Right ventricle myocardium superior (tissue), 1 donor: ENCODE measurements at regions not wholly inside any gene's neighbourhood (a gene's known extent, or its start where the extent isn't known, plus 50 kb on each side); places are given as distances from the start of the nearest gene placed in this dataset.
A peak's percentile ranks its signal among the peaks of the same experiment; 100 is the strongest.
"Not testable (repeated sequence)": the region's sequence is repeated elsewhere in the genome, so short reads cannot be mapped to it uniquely, and the experiment has no call there.

Experiments
- ATAC-seq: fragments of 200-7000 bp; cut with Tn5 transposase; one replicate; pipeline ENCODE4 v1.9.1; 2020; ENCODE audit warnings: mild to moderate bottlenecking; ENCODE audit not compliant: poor library complexity
- DNase-seq: peaks from one replicate; pipeline ENCODE4 v3.0.0-alpha.2; 2020
- intact Hi-C: fragments of 100-400 bp; cut with DNase I; formaldehyde crosslinking; loops from one replicate; pipeline ENCODE4 v1.11.2; 2022
- donor health status: DM: no; HTN: yes; CAD: no; lungs with severe emphysema.

DNA sequence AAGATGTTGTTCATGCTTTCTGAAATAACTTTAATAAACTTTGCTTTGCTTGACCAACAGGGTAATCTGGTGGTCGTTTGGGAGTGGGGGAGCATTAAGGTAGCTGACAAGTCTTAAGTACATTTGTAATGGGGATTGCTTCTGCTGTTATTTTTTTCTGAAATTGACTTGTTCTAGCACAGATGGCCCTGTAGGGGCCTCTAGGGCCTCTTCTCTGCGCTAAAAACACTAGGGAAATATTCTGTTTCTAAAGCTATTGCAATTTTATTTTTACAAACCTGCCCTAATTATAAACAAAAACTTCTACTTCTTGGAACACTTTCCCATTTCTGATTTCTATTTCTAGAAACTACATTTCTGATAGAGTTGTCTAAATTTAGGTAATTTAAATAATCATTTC is 191.3 kb upstream of the KCNJ3 start:
- no peak for DNase-seq
- intact Hi-C loops, result no loop called here
- no peak for ATAC-seq

DNA sequence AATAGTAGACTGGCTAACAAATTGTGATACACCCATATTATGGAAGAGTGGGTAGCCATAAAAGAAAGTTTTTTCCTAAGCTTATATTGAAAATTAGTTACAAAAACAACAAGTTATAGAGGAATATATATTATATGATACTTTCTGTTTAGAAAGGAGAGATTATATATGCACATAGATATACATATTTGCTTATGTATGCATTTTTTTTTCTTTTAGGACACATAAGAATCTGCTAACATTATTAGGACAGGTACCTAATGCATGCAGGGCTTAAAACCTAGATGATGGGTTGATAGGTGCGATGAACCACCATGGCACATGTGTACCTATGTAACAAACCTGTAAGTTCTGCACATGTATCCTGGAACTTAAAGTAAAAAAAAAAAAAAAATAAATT is 179.6 kb upstream of the KCNJ3 start:
- intact Hi-C loops, result no loop called here
- ATAC-seq, result no peak
- DNase-seq, result no peak

DNA sequence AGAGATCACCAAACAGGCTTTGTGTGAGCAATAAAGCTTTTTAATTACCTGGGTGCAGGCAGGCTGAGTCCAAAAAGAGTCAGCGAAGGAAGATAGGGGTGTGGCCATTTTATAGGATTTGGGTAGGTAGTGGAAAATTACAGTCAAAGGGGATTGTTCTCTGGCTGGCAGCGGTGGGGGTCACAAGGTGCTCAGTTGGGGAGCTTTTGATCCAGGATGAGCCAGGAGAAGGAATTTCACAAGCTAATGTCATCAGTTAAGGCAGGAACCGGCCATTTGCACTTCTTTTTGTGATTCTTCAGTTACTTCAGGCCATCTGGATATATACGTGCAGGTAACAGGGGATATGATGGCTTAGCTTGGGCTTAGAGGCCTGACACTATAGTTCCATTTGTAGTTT is 177.5 kb upstream of the KCNJ3 start:
- intact Hi-C loops, ATAC-seq: not testable (repeated sequence)

DNA sequence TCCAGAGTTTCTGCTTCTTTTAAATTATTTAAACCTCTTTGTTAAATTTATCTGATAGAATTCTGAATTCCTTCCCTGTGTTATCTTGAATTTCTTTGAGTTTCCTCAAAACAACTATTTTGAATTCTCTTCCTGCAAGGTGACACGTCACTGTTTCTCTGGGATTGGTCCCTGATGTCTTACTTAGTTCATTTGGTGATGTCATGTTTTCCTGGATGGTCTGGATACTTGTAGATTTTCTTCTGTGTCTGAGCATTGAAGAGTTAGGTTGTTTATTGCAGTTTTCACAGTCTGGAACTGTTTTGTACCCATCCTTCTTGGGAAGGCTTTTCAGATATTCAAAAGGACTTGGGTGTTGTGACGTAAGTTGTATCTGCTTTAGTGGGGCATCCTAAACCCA is 172.3 kb upstream of the KCNJ3 start:
- no peak for ATAC-seq
- intact Hi-C loops, result no loop called here
- no peak for DNase-seq

More for the DNA sequence above, 177.5 kb upstream of the KCNJ3 start:
- not testable (repeated sequence) for DNase-seq

DNA sequence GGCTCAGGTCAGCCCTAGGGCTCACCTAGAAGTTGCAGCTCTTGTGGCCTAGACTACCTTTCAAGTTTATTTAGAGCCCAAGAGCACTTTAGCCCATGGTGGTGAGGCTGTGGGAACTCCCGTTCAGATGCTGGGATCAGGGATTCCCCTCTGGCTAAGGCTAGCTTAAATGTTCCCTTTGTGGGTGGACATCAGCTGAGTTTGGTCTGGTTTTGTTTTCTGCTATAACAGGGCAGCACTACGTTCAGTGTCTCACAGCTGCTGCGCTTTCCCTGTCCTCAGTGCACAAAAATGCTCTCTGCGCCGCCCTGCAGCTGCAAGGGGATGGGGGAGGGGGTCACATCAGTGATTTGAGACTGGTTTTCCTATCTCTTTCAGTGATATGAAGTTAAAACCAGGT is 170.5 kb upstream of the KCNJ3 start:
- DNase-seq (no peak), ATAC-seq (no peak)
- intact Hi-C loops, result no loop called here

DNA sequence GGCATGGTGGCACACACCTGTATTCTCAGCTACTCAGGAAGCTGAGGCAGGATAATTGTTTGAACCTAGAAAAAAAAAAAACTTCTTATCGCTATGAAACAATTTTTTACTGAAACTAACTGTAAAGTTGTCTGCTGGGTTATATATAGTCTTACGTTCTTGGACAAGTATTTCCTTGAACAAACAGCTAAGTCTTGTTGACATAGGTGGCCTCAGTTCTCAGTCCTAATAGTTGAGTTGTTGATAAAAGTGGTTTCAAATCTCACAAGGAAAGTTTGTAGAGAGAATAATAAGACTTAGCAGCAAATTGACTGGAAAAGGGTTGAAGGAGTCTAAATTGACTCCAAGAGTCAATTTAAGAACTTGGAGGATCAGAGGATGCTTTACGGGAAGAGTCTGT is 166.5 kb upstream of the KCNJ3 start:
- intact Hi-C loops, result no loop called here
- no peak for DNase-seq
- ATAC-seq, result no peak

DNA sequence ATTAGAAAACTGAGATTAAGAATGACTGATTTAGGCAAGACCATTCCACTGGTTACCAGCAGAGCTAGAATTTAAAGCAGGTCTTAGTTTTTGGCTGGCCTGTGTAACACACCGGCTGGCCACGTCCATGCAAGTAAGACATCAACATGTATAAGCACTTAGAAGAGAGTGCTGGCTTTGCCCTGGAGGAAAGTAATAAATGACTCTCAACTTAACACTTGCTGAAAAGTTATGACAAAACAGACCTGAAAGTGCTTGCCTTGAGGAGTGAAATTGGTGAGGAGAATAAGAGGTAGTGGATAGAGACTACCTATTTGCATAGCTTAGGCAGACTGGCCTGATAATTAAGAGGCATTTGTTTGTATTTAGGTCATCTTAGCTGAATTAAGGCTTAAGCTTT is 165.7 kb upstream of the KCNJ3 start:
- intact Hi-C loops, result no loop called here
- ATAC-seq (no peak), DNase-seq (no peak)

DNA sequence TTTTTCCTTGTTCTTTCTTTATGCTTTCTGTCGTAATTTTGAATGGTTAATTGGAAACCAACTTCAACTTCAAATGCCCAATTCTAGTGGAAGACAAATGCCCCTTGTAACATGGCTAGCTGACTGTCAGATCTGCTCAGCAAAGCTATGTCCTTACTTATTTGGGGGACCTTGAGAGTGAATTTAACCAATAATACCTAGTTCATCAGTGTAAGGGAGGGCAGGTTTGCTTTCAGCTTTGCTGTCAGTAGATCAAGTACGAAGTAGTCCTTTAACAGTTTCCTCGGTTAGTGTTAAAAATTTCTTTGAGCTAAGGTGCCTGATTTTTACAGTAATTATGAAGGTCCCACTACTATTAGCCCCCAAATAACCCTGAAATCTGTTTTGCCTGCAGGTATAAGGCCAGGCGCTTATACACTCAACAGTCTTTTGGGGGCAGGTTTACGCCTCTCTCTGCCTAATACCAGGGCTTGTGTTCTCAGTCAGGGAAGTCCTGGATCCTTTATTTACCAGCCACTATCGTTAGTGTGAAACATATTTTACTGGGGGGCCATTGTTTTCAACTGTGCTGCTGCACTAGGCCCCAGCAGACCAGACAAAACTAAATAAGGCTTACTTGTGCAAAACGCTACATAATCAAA is 165.1 kb upstream of the KCNJ3 start:
- intact Hi-C loops, result no loop called here
- no peak for DNase-seq
- no peak for ATAC-seq

DNA sequence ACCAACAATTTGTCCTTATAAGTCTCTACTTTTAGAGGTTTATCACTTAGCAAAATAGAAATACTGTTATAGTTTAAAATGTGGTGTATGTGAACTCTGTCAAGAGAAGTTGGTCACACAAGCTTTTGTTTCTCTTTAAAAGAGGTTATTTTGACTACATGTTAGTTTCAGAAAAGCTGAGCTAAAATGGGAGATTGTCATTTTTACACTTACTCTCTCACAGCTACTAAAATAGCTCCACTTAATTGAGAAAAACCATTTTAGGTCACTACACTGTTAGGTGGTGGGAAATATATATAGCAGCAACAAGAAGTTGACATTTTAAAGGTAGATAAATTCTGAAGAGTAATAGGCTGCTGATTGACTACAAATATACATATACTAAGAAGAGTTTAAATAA is 161.5 kb upstream of the KCNJ3 start:
- DNase-seq (no peak), ATAC-seq (no peak)

DNA sequence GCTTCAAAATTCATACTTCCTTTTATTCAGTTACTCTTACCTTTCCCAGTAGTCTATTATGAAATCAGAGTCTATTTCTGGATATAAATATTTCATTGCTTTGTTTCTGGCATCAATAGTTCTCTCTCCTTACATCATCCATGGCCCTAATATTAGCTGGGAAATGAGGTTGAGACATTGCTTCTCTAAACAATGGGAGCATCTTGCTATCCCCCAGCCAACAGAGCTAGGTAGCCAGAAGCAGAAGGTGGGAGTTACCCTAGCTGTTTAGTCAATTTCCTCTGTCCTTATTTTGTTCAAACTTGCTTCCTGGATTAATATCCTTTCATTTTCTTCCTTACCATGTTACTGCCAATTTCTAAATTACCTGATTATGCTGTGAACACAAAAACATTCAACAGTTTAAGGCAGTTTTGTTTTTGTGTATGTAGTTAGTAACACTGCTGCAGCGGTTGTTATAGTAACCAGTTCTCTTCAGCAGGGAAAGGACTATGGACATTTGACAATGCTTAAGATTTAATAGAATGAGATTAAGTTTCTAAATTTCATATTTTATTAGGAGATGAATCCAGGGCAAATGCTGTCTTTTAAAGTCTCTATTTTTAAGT is 160.5 kb upstream of the KCNJ3 start:
- DNase-seq, result no peak
- intact Hi-C loops, result no loop called here
- ATAC-seq, result peak; percentile 10

More for the DNA sequence above, 161.5 kb upstream of the KCNJ3 start:
- intact Hi-C loops, result no loop called here

DNA sequence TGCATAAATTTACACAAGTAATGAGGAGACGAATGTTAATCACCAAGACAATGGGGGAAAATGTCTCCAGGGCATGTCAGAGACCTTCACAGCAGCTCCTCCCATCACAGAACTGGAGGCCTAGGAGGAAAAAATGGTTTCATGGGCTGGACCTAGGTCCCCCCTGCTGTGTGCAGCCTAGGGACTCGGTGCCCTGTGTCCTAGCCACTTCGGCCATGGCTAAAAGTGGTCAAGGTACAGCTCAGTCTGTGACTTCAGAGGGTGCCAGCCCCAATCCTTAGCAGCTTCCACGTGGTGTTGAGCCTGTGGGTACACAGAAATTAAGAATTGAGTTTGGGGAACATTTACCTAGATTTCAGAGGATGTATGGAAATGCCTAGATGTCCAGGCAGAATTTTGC is 152.2 kb upstream of the KCNJ3 start:
- intact Hi-C loops, result no loop called here
- DNase-seq, result no peak
- ATAC-seq, result no peak

DNA sequence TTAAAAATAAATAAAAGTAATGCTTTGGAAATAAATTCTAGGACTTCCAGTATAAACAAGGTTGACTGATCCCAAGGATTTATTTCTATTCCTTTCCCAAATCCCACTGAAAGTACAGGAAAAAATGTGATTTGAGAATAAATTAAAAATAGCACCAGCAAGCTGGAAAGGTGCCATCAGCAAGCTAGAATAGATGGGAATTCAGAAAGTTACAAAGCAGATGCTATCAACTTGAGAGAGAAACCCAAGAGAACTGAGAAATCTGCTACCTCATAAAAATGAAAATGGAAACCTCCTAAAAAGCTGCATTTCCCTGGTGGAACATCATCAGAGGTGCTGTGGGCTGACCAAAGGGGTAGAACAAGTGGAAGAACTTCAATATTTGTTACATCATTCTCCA is 148.6 kb upstream of the KCNJ3 start:
- DNase-seq, result no peak
- intact Hi-C loops, result no loop called here
- ATAC-seq, result no peak

DNA sequence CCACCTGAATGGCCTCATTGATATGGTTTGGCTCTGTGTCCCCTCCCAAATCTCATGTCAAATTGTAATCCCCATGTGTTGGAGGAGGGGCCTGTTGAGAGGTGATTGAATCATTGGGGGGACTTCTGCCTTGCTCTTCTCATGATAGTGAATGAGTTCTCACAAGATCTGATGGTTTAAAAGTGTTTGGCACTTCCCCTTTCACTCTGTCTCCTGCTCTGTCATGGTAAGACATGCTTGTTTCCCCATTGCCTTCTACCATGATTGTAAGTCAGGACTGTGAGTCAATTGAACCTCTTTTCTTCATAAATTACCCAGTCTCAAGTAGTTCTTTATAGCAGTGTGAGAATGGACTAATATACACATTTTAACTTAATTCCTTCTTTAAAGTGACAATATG is 146.8 kb upstream of the KCNJ3 start:
- ATAC-seq (no peak), DNase-seq (no peak)
- intact Hi-C loops, result no loop called here

DNA sequence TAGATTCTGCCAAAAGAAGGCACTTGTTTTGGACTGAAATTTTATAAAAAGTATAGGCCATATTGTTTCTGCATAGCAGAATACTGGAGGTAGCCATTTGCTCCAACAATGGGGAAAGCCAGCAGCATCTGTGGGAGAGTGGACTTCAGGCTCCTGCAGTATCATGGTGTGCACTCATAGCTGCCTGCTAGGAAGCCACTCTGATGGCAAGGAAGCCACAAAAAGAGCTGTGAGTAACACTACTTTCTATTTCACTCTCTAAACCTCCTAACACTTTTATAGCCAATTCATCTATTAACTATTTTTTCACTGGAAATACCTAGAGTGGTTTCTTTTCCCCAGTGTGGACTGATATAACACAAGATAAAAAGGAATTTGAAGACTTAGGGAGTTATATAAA is 144.4 kb upstream of the KCNJ3 start:
- intact Hi-C loops, result no loop called here
- no peak for DNase-seq
- ATAC-seq, result no peak

DNA sequence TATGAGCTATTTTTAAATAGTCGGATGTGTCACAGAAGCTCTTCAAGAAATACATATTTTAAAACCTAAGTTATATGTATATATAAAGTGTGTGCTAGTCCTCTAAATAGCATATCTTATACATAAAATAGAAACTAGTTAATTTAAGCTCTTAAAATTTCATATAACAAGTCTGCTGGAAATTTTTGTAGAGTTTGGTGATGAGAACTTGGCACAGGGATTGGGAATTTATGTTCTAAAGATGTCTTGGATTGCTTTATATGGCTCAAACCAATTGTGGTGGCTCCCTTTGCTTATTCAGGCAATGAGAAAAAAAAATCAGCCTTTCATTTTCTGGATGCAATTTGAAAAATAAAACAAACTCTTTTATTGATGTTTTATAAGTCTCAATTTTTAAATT is 142.8 kb upstream of the KCNJ3 start:
- intact Hi-C loops, result no loop called here
- DNase-seq (no peak), ATAC-seq (no peak)

DNA sequence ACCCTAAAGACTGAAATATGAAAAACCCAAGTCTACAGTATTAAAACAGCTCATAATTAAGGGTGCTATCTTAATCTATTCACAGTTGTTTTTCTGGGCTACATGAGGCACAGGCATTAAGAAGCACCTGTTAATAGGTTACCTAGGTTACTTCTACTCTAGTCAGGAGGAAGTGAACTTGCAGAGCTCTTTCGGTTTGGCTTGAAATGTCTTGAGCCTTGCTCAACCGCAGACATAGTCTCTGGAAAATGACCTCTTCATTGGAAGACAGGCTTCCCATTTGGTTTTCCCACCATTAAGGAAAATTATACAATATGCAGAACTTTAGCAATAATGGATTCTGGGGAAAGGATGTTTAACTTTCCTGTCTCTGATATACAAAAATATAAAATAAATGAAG is 142.3 kb upstream of the KCNJ3 start:
- intact Hi-C loops, result no loop called here
- DNase-seq (no peak), ATAC-seq (no peak)

DNA sequence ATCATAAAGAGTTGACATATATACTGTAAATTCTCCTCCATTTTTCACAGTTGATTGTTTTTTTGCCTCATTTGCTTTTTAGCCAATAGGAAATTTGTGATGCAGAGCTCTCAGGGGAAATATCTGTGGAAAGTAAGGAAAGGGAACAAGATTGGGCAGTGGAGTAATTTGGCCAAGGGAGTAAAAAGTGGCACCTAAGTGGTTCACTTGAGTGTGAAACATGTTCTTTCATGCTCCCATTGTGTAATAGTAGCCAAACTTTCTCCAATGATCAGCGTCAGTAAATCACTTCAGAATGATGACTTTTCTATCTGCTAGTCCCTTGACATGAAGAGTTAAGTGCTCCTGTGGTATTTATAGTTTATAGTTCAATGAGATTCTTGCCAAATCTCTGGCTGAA is 141.9 kb upstream of the KCNJ3 start:
- intact Hi-C loops, result no loop called here
- no peak for ATAC-seq
- DNase-seq, result no peak

DNA sequence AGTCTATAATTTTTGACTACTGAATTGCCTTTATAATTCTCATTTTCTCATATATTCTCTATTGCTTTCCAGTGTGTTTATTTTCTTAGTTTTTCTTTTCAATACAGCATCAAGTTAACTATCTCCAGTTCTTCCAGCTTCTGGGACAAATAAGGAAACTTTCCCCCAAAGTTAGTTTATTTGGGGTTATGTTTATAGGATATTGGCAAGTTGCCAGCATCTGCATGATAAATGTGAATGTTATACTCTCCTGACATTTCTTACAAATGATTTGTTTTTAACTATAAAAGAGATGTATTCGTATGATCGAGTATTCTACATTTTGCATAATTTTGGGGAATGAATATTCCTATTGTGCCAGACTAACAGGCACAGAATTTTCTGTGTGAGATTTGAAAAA is 140.6 kb upstream of the KCNJ3 start:
- ATAC-seq (no peak), DNase-seq (no peak)
- intact Hi-C loops, result no loop called here

DNA sequence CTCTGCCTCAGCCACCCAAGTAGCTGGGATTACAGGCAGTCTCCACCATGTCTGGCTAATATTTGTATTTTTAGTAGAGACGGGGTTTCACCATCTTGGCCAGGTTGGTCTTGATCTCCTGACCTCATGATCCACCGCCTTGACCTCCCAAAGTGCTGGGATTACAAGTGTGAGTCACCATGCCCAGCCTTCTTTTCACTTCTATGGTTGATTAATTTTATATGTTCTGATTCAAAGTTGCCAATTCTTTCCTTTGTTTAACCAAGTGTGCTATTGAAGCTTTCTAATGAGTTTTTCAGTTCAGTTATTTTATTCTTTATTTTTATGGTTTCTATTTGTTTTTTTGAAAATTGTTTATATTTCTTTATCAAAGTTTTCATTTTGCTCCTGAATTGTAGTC is 133.1 kb upstream of the KCNJ3 start:
- ATAC-seq, result no peak
- no peak for DNase-seq

DNA sequence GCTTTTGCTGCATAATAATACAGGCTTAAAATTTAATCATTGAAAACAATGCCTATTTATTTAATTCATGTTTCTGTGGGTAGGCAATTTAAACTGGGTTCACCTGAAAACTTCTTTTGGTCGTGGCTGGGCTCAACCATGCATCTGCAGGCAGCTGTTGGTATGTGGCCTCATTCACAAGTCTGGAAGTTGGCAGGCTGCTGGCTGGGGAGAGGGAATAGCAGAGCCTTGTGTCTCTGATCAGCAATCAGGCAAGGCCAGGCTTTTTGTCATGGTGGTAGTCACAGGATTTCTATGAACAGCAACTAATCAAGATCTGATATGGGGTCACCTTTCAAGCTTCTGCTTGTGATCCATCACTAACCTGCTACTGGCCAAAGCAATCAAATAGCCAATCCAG is 130.1 kb upstream of the KCNJ3 start:
- ATAC-seq (no peak), DNase-seq (no peak)
- intact Hi-C loops, result no loop called here

More for the DNA sequence above, 133.1 kb upstream of the KCNJ3 start:
- intact Hi-C loops, result no loop called here

DNA sequence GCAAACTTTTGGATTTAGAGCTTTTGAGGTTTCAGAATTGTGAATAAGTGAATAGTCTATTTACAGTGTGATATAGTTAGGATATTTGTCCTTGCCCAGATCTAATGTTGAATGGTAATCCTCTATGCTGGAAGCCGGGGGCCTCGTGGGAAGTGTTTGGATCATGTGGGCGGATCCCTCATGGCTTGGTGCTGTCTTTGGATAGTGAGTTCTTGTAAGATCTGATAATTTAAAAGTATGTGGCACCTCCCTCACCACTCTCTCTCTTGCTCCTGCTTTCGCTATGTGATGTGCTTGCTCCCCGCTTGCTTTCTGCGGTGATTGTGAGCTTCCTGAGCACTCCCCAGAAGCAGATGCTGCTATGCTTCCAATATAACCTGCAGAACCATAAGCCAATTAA is 128.0 kb upstream of the KCNJ3 start:
- intact Hi-C loops, result no loop called here
- DNase-seq, result no peak
- no peak for ATAC-seq
